ENCODE measurements at regions not wholly inside any gene's neighbourhood (a gene's known extent, or its start where the extent isn't known, plus 50 kb on each side); places are given as distances from the start of the nearest gene placed in this dataset.

GRCh38 chr5:44868541-44868940 lies 59.8 kb downstream of the MRPS30 start:
- Histone ChIP-seq H3K27me3 (ENCODE audit: insufficient read depth, poor library complexity, severe bottlenecking) (peaks cover 4% of the 10 kb centered on the region), H3K27ac (replicated peaks) (no peak overlapping the region), H3K4me3 (replicated peaks; ENCODE audit: insufficient read depth, low read length) (no peak overlapping the region)
- TF ChIP-seq REST (IDR thresholded peaks at IDR 0.05; ENCODE audit: insufficient replicate concordance, low read depth) (no peak), GABPA (IDR thresholded peaks at IDR 0.05; ENCODE audit: low read depth) (no peak), POLR2AphosphoS5 (IDR thresholded peaks at IDR 0.05; ENCODE audit: low read depth) (no peak), SPI1 (IDR thresholded peaks at IDR 0.05; ENCODE audit: borderline replicate concordance, low read depth) (no peak), CTCF (IDR thresholded peaks at IDR 0.05; ENCODE audit: insufficient read depth, low read length) (no peak)
- no peak for DNase-seq (ENCODE audit: low read depth in 1 of 2, low spot score in 1 of 2)

GRCh38 chr5:44869928-44870327 lies 61.2 kb downstream of the MRPS30 start:
- no peak for DNase-seq (ENCODE audit: low read depth in 1 of 2, low spot score in 1 of 2)
- no peak overlapping the region for H3K27ac ChIP-seq (replicated peaks)
- H3K4me3 ChIP-seq (replicated peaks; ENCODE audit: insufficient read depth, low read length), result no peak overlapping the region
- no peak for TF ChIP-seq GABPA (IDR thresholded peaks at IDR 0.05; ENCODE audit: low read depth)
- TF ChIP-seq REST (IDR thresholded peaks at IDR 0.05; ENCODE audit: insufficient replicate concordance, low read depth), result no peak
- no peak for TF ChIP-seq CTCF (IDR thresholded peaks at IDR 0.05; ENCODE audit: insufficient read depth, low read length)
- no peak for TF ChIP-seq SPI1 (IDR thresholded peaks at IDR 0.05; ENCODE audit: borderline replicate concordance, low read depth)
- TF ChIP-seq POLR2AphosphoS5 (IDR thresholded peaks at IDR 0.05; ENCODE audit: low read depth), result no peak
- H3K27me3 ChIP-seq (ENCODE audit: insufficient read depth, poor library complexity, severe bottlenecking), result no peaks in the 10 kb centered on the region

- TF ChIP-seq CTCF (IDR thresholded peaks at IDR 0.05; ENCODE audit: insufficient read depth, low read length) (no peak), POLR2AphosphoS5 (IDR thresholded peaks at IDR 0.05; ENCODE audit: low read depth) (no peak), REST (IDR thresholded peaks at IDR 0.05; ENCODE audit: insufficient replicate concordance, low read depth) (no peak), SPI1 (IDR thresholded peaks at IDR 0.05; ENCODE audit: borderline replicate concordance, low read depth) (no peak), GABPA (IDR thresholded peaks at IDR 0.05; ENCODE audit: low read depth) (no peak)
- no peak overlapping the region for H3K27ac ChIP-seq (replicated peaks)
- no peaks in the 10 kb centered on the region for H3K27me3 ChIP-seq (ENCODE audit: insufficient read depth, poor library complexity, severe bottlenecking)
- DNase-seq (ENCODE audit: low read depth in 1 of 2, low spot score in 1 of 2), result no peak
- H3K4me3 ChIP-seq (replicated peaks; ENCODE audit: insufficient read depth, low read length), result no peak overlapping the region
Measured at GRCh38 chr5:44870430-44870829, 61.7 kb downstream of the MRPS30 start.

Data from HL-60 (cell line).